Suprapubic skin (tissue), 4 donors: ENCODE measurements at regions not wholly inside any gene's neighbourhood (a gene's known extent, or its start where the extent isn't known, plus 50 kb on each side); places are given as distances from the start of the nearest gene placed in this dataset.

ENCODE experiments used
- DNase-seq, 2 donors: peaks; one replicate each; pipeline ENCODE4 v3.0.0-alpha.2; 2019; ENCODE audit warnings: low spot score in 2 of 2
- H3K27ac ChIP-seq: fragments of 200-600 bp; sonication (generic); one replicate; pipeline ENCODE4 v1.5.1; 2019
- H3K27me3 ChIP-seq: fragments of 200-600 bp; sonication (generic); one replicate; pipeline ENCODE4 v1.5.1; 2019
- H3K36me3 ChIP-seq: fragments of 200-600 bp; sonication (generic); one replicate; pipeline ENCODE4 v1.5.1; 2019
- H3K4me1 ChIP-seq: fragments of 200-600 bp; sonication (generic); one replicate; pipeline ENCODE4 v1.5.1; 2019
- H3K4me3 ChIP-seq: fragments of 200-600 bp; sonication (generic); one replicate; pipeline ENCODE4 v1.5.1; 2019; ENCODE audit warnings: mild to moderate bottlenecking
- H3K9me3 ChIP-seq: fragments of 200-600 bp; sonication (generic); one replicate; pipeline ENCODE4 v1.5.1; 2019
- CTCF ChIP-seq, 2 donors: fragments of 200-600 bp in 1 of 2; fragments of 450-650 bp in 1 of 2; sonication (generic) in 1 of 2; IDR thresholded peaks; one replicate each; pipeline ENCODE4 v1.5.1; 2016 to 2019; ENCODE audit warnings: antibody characterized with exemption in 2 of 2, mild to moderate bottlenecking in 1 of 2, moderate library complexity in 1 of 2
- EP300 ChIP-seq: sonication (generic); formaldehyde crosslinking; IDR thresholded peaks from one replicate; pipeline ENCODE4 v1.6.1; 2017; ENCODE audit warnings: antibody characterized with exemption
- POLR2A ChIP-seq, 2 donors: fragments of 450-650 bp; IDR thresholded peaks; one replicate each; pipeline ENCODE4 v1.6.1; 2017; ENCODE audit warnings: antibody characterized with exemption in 2 of 2, mild to moderate bottlenecking in 2 of 2, moderate library complexity in 2 of 2
- POLR2AphosphoS5 ChIP-seq, 3 donors: sonication (generic); formaldehyde crosslinking; IDR thresholded peaks; one replicate each; pipeline ENCODE4 v1.6.1; 2017; ENCODE audit warnings: antibody characterized with exemption in 3 of 3
- WGBS: methylation state at CpG from one replicate; pipeline ENCODE4 v1.1.5; 2018; 5-methylcytosine and 5-hydroxymethylcytosine counted together

- Histone ChIP-seq H3K27me3 (no peaks in the 10 kb centered on the region), H3K27ac (no peak overlapping the region), H3K4me1 (peaks cover 3% of the 10 kb centered on the region), H3K9me3 (peaks cover 4% of the 10 kb centered on the region), H3K4me3 (no peak overlapping the region), H3K36me3 (no peaks in the 10 kb centered on the region)
- no peak for DNase-seq
- TF ChIP-seq POLR2AphosphoS5 (IDR thresholded peaks at IDR 0.05) (no peak), EP300 (no peak), POLR2A (IDR thresholded peaks at IDR 0.05) (no peak), CTCF (IDR thresholded peaks at IDR 0.05) (no peak)
- 90% methylated on average over 5 of the region's 5 CpGs for WGBS
Observed at GRCh38 chr9:81245254-81245956, 443.9 kb downstream of the TLE1 start.

DNA sequence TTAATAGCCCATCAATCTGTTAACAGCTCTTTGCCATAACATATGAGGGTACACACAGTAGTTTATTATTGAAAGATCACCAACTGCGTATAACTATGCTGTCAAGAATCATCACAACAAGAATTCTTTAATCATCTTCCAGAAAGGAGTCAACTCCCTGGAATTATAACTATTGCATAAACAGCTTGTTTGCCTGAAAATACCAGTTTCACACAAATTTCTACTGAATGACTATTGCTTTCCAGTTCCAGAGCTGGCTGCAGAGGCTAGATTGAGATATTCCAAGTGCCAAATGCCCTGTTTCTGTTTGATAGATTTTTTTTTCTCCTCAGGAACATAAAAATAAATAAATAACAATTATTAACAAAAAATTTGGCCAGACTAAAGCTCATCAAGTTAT, 444.7 kb downstream of the TLE1 start:
- no peak overlapping the region for H3K4me3 ChIP-seq
- peaks cover 3% of the 10 kb centered on the region for H3K4me1 ChIP-seq
- no peak for TF ChIP-seq CTCF (IDR thresholded peaks at IDR 0.05)
- no peak for TF ChIP-seq EP300
- TF ChIP-seq POLR2AphosphoS5 (IDR thresholded peaks at IDR 0.05), result no peak
- DNase-seq, result no peak
- H3K27me3 ChIP-seq, result no peaks in the 10 kb centered on the region
- H3K9me3 ChIP-seq, result peaks cover 4% of the 10 kb centered on the region
- H3K36me3 ChIP-seq, result no peaks in the 10 kb centered on the region
- H3K27ac ChIP-seq, result no peak overlapping the region
- WGBS, result 53% methylated on average over 1 of the region's 1 CpG

DNA sequence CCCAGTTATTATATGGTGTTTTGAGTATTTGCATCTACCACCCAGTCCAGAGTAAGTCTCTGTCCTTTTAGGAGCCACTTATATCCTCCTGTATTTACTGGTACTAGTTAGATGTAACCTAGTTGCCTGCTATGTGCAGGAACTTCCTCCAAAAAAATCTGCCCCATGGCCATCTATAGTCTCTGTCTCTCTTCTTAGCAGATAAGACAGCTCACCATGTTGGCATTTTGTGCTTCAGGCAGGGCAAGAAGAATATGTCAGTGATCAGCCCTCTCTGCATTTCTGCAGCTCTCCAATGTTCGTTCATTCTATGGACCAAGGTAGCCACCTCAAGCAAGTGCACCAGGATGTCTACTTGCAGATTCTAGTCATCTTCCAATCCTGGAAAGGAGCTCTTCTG, 446.5 kb downstream of the TLE1 start:
- TF ChIP-seq POLR2A (IDR thresholded peaks at IDR 0.05) (no peak), POLR2AphosphoS5 (IDR thresholded peaks at IDR 0.05) (no peak), EP300 (no peak), CTCF (IDR thresholded peaks at IDR 0.05) (no peak)
- Histone ChIP-seq H3K27ac (no peak overlapping the region), H3K4me1 (peaks cover 3% of the 10 kb centered on the region), H3K4me3 (no peak overlapping the region), H3K36me3 (no peaks in the 10 kb centered on the region), H3K27me3 (no peaks in the 10 kb centered on the region), H3K9me3 (peaks cover 4% of the 10 kb centered on the region)
- DNase-seq, result no peak
- WGBS, result 91% methylated on average over 1 of the region's 1 CpG

DNA sequence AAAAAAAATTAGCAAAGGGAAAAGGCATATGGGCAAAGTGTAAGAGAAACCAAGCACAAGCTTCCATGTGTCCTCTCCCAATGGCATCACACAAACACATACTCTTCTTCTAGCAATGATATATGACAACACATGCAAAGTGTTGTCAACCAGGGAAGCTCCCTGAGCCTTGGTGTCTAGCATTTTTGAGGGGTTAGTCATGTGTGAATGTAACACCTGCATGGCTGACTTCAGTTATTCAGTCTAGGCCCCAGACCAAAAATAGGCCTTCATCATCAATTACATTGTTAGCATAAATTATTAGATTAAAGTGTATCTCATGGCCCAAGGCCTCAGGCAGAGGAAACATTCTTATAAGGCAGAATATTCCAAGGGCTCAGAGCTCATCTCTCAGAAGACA, 450.0 kb downstream of the TLE1 start:
- H3K4me1 ChIP-seq, result no peaks in the 10 kb centered on the region
- no peaks in the 10 kb centered on the region for H3K27me3 ChIP-seq
- TF ChIP-seq EP300 (no peak), CTCF (IDR thresholded peaks at IDR 0.05) (no peak), POLR2A (IDR thresholded peaks at IDR 0.05) (no peak), POLR2AphosphoS5 (IDR thresholded peaks at IDR 0.05) (no peak)
- no peak for DNase-seq
- no peaks in the 10 kb centered on the region for H3K36me3 ChIP-seq
- H3K4me3 ChIP-seq, result no peak overlapping the region
- H3K9me3 ChIP-seq, result no peaks in the 10 kb centered on the region
- H3K27ac ChIP-seq, result no peak overlapping the region

- 90% methylated on average over 3 of the region's 3 CpGs for WGBS
- Histone ChIP-seq H3K9me3 (no peaks in the 10 kb centered on the region), H3K27ac (no peak overlapping the region), H3K4me3 (no peak overlapping the region), H3K36me3 (no peaks in the 10 kb centered on the region), H3K4me1 (no peaks in the 10 kb centered on the region), H3K27me3 (no peaks in the 10 kb centered on the region)
- TF ChIP-seq EP300 (no peak), CTCF (IDR thresholded peaks at IDR 0.05) (no peak), POLR2A (IDR thresholded peaks at IDR 0.05) (no peak), POLR2AphosphoS5 (IDR thresholded peaks at IDR 0.05) (no peak)
- DNase-seq, result no peak
Observed at GRCh38 chr9:81237565-81238231, 451.6 kb downstream of the TLE1 start.
